ENCODE measurements at regions not wholly inside any gene's neighbourhood (a gene's known extent, or its start where the extent isn't known, plus 50 kb on each side); places are given as distances from the start of the nearest gene placed in this dataset.

- H3K79me2 ChIP-seq = no peaks in the 10 kb centered on the region
- no peaks in the 10 kb centered on the region for H4K20me1 ChIP-seq (ENCODE audit: insufficient read depth, poor library complexity, severe bottlenecking)
- H3K4me1 ChIP-seq (ENCODE audit: insufficient read depth) = peaks cover 6% of the 10 kb centered on the region
- WGBS (ENCODE audit: low lambda C conversion rate, missing lambda C conversion rate) = 66% methylated on average over 2 of the region's 2 CpGs
- no peak overlapping the region for H3K4me3 ChIP-seq
- H2AFZ ChIP-seq = no peak overlapping the region
- TF ChIP-seq CTCF (IDR thresholded peaks at IDR 0.05; ENCODE audit: poor library complexity) (no peak), EZH2phosphoT487 (IDR thresholded peaks at IDR 0.05; ENCODE audit: low read depth, severe bottlenecking, unreplicated experiment) (no peak), EZH2 (IDR thresholded peaks at IDR 0.05; ENCODE audit: borderline replicate concordance) (no peak)
- no peaks in the 10 kb centered on the region for H3K27me3 ChIP-seq
- H3K4me2 ChIP-seq = no peak overlapping the region
- no peaks in the 10 kb centered on the region for H3K36me3 ChIP-seq (replicated peaks; ENCODE audit: insufficient read depth, low read depth)
- no peaks in the 10 kb centered on the region for H3K9me3 ChIP-seq (ENCODE audit: low read depth)
- DNase-seq (ENCODE audit: low spot score) = no peak
- H3K27ac ChIP-seq = no peak overlapping the region
- H3K9me2 ChIP-seq (replicated peaks; ENCODE audit: insufficient read depth) = no peaks in the 10 kb centered on the region
Observed at GRCh38 chr2:138235041-138235440, 266.5 kb upstream of the SPOPL start.

GRCh38 chr2:138236142-138236541 lies 265.4 kb upstream of the SPOPL start:
- WGBS (ENCODE audit: low lambda C conversion rate, missing lambda C conversion rate) = 95% methylated on average over 6 of the region's 6 CpGs
- TF ChIP-seq EZH2 (IDR thresholded peaks at IDR 0.05; ENCODE audit: borderline replicate concordance) = no peak
- TF ChIP-seq EZH2phosphoT487 (IDR thresholded peaks at IDR 0.05; ENCODE audit: low read depth, severe bottlenecking, unreplicated experiment) = no peak
- no peak for TF ChIP-seq CTCF (IDR thresholded peaks at IDR 0.05; ENCODE audit: poor library complexity)

GRCh38 chr2:138237667-138238384 lies 263.7 kb upstream of the SPOPL start:
- no peaks in the 10 kb centered on the region for H3K36me3 ChIP-seq (replicated peaks; ENCODE audit: insufficient read depth, low read depth)
- no peak overlapping the region for H2AFZ ChIP-seq
- TF ChIP-seq EZH2 (IDR thresholded peaks at IDR 0.05; ENCODE audit: borderline replicate concordance) (no peak), CTCF (IDR thresholded peaks at IDR 0.05; ENCODE audit: poor library complexity) (no peak), EZH2phosphoT487 (IDR thresholded peaks at IDR 0.05; ENCODE audit: low read depth, severe bottlenecking, unreplicated experiment) (no peak)
- no peaks in the 10 kb centered on the region for H4K20me1 ChIP-seq (ENCODE audit: insufficient read depth, poor library complexity, severe bottlenecking)
- H3K79me2 ChIP-seq = no peaks in the 10 kb centered on the region
- H3K9me2 ChIP-seq (replicated peaks; ENCODE audit: insufficient read depth) = no peaks in the 10 kb centered on the region
- H3K4me3 ChIP-seq = no peak overlapping the region
- no peaks in the 10 kb centered on the region for H3K27me3 ChIP-seq
- H3K27ac ChIP-seq = no peak overlapping the region
- 38% methylated on average over 5 of the region's 5 CpGs for WGBS (ENCODE audit: low lambda C conversion rate, missing lambda C conversion rate)
- DNase-seq (ENCODE audit: low spot score) = peak; percentile 3
- H3K4me2 ChIP-seq = no peak overlapping the region
- H3K4me1 ChIP-seq (ENCODE audit: insufficient read depth) = peaks cover 6% of the 10 kb centered on the region
- H3K9me3 ChIP-seq (ENCODE audit: low read depth) = no peaks in the 10 kb centered on the region

More at GRCh38 chr2:138236142-138236541, 265.4 kb upstream of the SPOPL start:
- Histone ChIP-seq H3K36me3 (replicated peaks; ENCODE audit: insufficient read depth, low read depth) (no peaks in the 10 kb centered on the region), H3K4me1 (ENCODE audit: insufficient read depth) (peaks cover 6% of the 10 kb centered on the region), H4K20me1 (ENCODE audit: insufficient read depth, poor library complexity, severe bottlenecking) (no peaks in the 10 kb centered on the region), H3K4me2 (no peak overlapping the region), H3K9me2 (replicated peaks; ENCODE audit: insufficient read depth) (no peaks in the 10 kb centered on the region), H2AFZ (no peak overlapping the region), H3K27ac (no peak overlapping the region), H3K4me3 (no peak overlapping the region), H3K9me3 (ENCODE audit: low read depth) (no peaks in the 10 kb centered on the region), H3K79me2 (no peaks in the 10 kb centered on the region), H3K27me3 (no peaks in the 10 kb centered on the region)
- no peak for DNase-seq (ENCODE audit: low spot score)

Measured in hepatocyte (in vitro differentiated cells).